Transverse colon (tissue), 4 donors: ENCODE measurements at regions not wholly inside any gene's neighbourhood (a gene's known extent, or its start where the extent isn't known, plus 50 kb on each side); places are given as distances from the start of the nearest gene placed in this dataset.
"Not testable (repeated sequence)": the region's sequence is repeated elsewhere in the genome, so short reads cannot be mapped to it uniquely, and the experiment has no call there.

Source experiments
- DNase-seq: peaks from one replicate; pipeline ENCODE4 v3.0.0-alpha.2; 2019
- H3K27ac ChIP-seq, 4 donors: fragments of 200-600 bp; sonication (generic); 2 replicates each; pipeline ENCODE4 v1.5.1; 2016 to 2018; ENCODE audit warnings: inconsistent platforms in 4 of 4
- H3K27me3 ChIP-seq: fragments of 200-600 bp; sonication (generic); 2 replicates; pipeline ENCODE4 v1.5.1; 2017; ENCODE audit warnings: inconsistent platforms
- H3K36me3 ChIP-seq, 4 donors: fragments of 200-600 bp; sonication (generic); 2 replicates each; pipeline ENCODE4 v1.5.1; 2017 to 2019; ENCODE audit warnings: inconsistent platforms in 4 of 4
- H3K4me1 ChIP-seq, 4 donors: fragments of 200-600 bp; sonication (generic); 2 replicates each; pipeline ENCODE4 v1.5.1; 2017 to 2020; ENCODE audit warnings: inconsistent platforms in 4 of 4
- H3K4me3 ChIP-seq, 4 donors: fragments of 200-600 bp; sonication (generic); 1 replicate in 1 of 4; 2 replicates in 3 of 4; pipeline versions ENCODE4 v1.5.1 to v1.6.1; 2017 to 2019; ENCODE audit warnings: inconsistent platforms in 4 of 4
- H3K9me3 ChIP-seq, 2 donors: fragments of 200-600 bp; sonication (generic); 2 replicates each; pipeline ENCODE4 v1.5.1; 2017 to 2019; ENCODE audit warnings: inconsistent platforms in 2 of 2
- EP300 ChIP-seq: sonication (generic); formaldehyde crosslinking; IDR thresholded peaks from one replicate; pipeline ENCODE4 v1.6.1; 2017; ENCODE audit warnings: antibody characterized with exemption, low read depth
- POLR2A ChIP-seq: fragments of 450-650 bp; IDR thresholded peaks from one replicate; pipeline ENCODE4 v1.6.1; 2016; ENCODE audit warnings: antibody characterized with exemption, mild to moderate bottlenecking, moderate library complexity
- POLR2AphosphoS5 ChIP-seq, 3 donors: sonication (generic); formaldehyde crosslinking; IDR thresholded peaks; one replicate each; pipeline ENCODE4 v1.6.1; 2016; ENCODE audit warnings: antibody characterized with exemption in 3 of 3
- WGBS, 2 donors: methylation state at CpG; one replicate each; pipeline ENCODE4 v1.1.5; 2018; ENCODE audit warnings: low coverage in 1 of 2; 5-methylcytosine and 5-hydroxymethylcytosine counted together
- in situ Hi-C, 4 donors: fragments of 200-750 bp; cut with MboI; loops; one replicate each; pipeline versions ENCODE4 v1.15.0 to v1.15.1; 2017; ENCODE audit warnings: low sequenced_read_pairs in 3 of 4, low pct_ligation_motif_present in 1 of 4, low pct_unique_long_range_greater_than_20kb in 1 of 4
- intact Hi-C: fragments of 100-400 bp; cut with DNase I; formaldehyde crosslinking; loops from one replicate; pipeline ENCODE4 v1.15.1; 2023; ENCODE audit warnings: low total_unique reads
- TF ChIP-seq, protein P1 (sequence below), 5 experiments: fragments of 200-600 bp in 3 of 5; fragments of 450-650 bp in 2 of 5; sonication (generic) in 3 of 5; IDR thresholded peaks; 1 replicate in 2 of 5; 2 replicates in 3 of 5; pipeline ENCODE4 v1.5.1; 2016 to 2017; ENCODE audit warnings: antibody characterized with exemption in 5 of 5, inconsistent platforms in 3 of 5, mild to moderate bottlenecking in 2 of 5, moderate library complexity in 1 of 5

- DNase-seq: no peak
- Histone ChIP-seq H3K4me3 (no peak overlapping the region), H3K27ac (no peak overlapping the region), H3K27me3 (no peaks in the 10 kb centered on the region), H3K36me3 (no peaks in the 10 kb centered on the region), H3K4me1 (no peaks in the 10 kb centered on the region), H3K9me3 (no peaks in the 10 kb centered on the region)
- 81 to 89% methylated on average over 9 to 11 of the region's 11 CpGs for WGBS, 2 donors
- intact Hi-C loops (no loop called here), in situ Hi-C loops (no loop called here)
- TF ChIP-seq POLR2A (no peak), EP300 (no peak), POLR2AphosphoS5 (IDR thresholded peaks at IDR 0.05) (no peak)
- TF ChIP-seq, protein P1, sequence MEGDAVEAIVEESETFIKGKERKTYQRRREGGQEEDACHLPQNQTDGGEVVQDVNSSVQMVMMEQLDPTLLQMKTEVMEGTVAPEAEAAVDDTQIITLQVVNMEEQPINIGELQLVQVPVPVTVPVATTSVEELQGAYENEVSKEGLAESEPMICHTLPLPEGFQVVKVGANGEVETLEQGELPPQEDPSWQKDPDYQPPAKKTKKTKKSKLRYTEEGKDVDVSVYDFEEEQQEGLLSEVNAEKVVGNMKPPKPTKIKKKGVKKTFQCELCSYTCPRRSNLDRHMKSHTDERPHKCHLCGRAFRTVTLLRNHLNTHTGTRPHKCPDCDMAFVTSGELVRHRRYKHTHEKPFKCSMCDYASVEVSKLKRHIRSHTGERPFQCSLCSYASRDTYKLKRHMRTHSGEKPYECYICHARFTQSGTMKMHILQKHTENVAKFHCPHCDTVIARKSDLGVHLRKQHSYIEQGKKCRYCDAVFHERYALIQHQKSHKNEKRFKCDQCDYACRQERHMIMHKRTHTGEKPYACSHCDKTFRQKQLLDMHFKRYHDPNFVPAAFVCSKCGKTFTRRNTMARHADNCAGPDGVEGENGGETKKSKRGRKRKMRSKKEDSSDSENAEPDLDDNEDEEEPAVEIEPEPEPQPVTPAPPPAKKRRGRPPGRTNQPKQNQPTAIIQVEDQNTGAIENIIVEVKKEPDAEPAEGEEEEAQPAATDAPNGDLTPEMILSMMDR (IDR thresholded peaks at IDR 0.05): no peak
These were observed 101.0 kb upstream of the TAS2R1 start for GRCh38 chr5:9731159-9731558.

GRCh38 chr5:9728261-9728660 lies 98.1 kb upstream of the TAS2R1 start:
- no peak for DNase-seq
- Histone ChIP-seq H3K4me3 (no peak overlapping the region), H3K27me3 (no peaks in the 10 kb centered on the region), H3K9me3 (no peaks in the 10 kb centered on the region), H3K27ac (no peak overlapping the region), H3K4me1 (no peaks in the 10 kb centered on the region), H3K36me3 (no peaks in the 10 kb centered on the region)
- intact Hi-C loops: no loop called here
- in situ Hi-C loops: no loop called here
- TF ChIP-seq, protein P1 (IDR thresholded peaks at IDR 0.05): no peak
- TF ChIP-seq EP300 (no peak), POLR2A (no peak), POLR2AphosphoS5 (IDR thresholded peaks at IDR 0.05) (no peak)
- WGBS, 2 donors: 54 to 74% methylated on average over 2 of the region's 2 CpGs

DNA sequence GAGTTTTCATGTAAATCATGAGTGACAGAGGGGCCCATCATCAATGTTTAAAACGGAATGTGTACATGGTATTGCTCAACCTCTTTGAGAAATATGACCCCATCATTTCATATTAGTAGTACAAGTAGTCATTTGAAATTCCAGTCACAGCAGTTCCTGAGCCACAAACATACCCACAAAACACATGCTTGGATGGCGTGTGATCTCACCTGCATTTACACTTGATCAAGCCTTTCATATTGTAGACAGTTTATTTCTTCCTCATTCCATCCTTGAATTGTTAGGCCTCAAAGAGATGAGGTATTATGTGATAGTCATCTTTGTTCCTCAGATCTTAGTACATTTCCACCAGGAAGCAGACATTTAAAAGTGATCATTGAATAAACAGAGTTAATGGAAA lies 96.8 kb upstream of the TAS2R1 start:
- intact Hi-C loops (no loop called here), in situ Hi-C loops (no loop called here)
- Histone ChIP-seq H3K4me1 (no peaks in the 10 kb centered on the region), H3K4me3 (no peak overlapping the region), H3K27me3 (no peaks in the 10 kb centered on the region), H3K27ac (no peak overlapping the region), H3K9me3 (no peaks in the 10 kb centered on the region), H3K36me3 (no peaks in the 10 kb centered on the region)
- WGBS, 2 donors: 86 to 100% methylated on average over 2 of the region's 2 CpGs
- TF ChIP-seq POLR2AphosphoS5 (IDR thresholded peaks at IDR 0.05): no peak
- TF ChIP-seq EP300: no peak
- TF ChIP-seq, protein P1 (IDR thresholded peaks at IDR 0.05): no peak
- no peak for TF ChIP-seq POLR2A
- DNase-seq: no peak

DNA sequence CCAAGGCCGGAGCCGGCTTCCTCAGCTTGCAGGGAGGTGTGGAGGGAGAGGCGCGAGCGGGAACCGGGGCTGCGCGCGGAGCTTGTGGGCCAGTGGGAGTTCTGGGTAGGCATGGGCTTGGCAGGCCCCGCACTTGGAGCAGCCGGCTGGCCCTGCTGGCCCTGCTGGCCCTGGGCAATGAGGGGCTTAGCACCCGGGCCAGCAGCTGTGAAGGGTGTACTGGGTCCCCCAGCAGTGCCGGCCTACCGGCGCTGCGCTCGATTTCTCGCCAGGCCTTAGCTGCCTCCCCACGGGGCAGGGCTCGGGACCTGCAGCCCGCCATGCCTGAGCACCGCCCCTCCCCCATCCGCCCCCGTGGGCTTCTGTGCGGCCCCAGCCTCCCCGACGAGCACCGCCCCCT lies 95.1 kb upstream of the TAS2R1 start:
- DNase-seq, in situ Hi-C loops: not testable (repeated sequence)

DNA sequence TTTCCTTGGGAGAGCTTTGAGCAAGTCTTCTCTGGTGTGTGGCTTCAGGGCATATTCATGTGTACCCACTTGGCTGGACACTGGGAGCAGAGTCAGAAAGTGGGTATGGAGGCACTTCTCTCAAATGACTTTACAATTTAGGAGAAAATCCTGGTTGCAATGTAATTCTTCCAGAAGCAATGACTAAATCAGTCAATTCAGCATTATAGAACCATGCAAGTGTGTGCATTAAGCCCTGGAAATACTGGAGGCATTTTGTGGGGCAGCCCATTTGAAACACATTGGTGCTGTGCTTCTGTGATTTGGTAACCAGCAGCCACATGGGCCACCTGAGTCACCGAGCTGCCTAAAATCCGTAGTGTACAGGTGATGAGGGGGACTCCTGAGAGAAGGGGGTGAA lies 94.6 kb upstream of the TAS2R1 start:
- TF ChIP-seq POLR2AphosphoS5 (IDR thresholded peaks at IDR 0.05): no peak
- TF ChIP-seq POLR2A: no peak
- TF ChIP-seq, protein P1 (IDR thresholded peaks at IDR 0.05): no peak
- WGBS, 2 donors: 87% methylated on average over 2 of the region's 2 CpGs; no CpG with 5 or more reads in 1 of the 2 donors
- Histone ChIP-seq H3K4me3 (no peak overlapping the region), H3K27ac (no peak overlapping the region), H3K27me3 (no peaks in the 10 kb centered on the region), H3K9me3 (no peaks in the 10 kb centered on the region), H3K36me3 (no peaks in the 10 kb centered on the region), H3K4me1 (no peaks in the 10 kb centered on the region)
- in situ Hi-C loops (no loop called here), intact Hi-C loops (no loop called here)
- no peak for DNase-seq

More for the DNA sequence above, 95.1 kb upstream of the TAS2R1 start:
- H3K27me3 ChIP-seq, intact Hi-C loops, H3K36me3 ChIP-seq, H3K4me3 ChIP-seq, H3K9me3 ChIP-seq, H3K4me1 ChIP-seq, H3K27ac ChIP-seq: not testable (repeated sequence)
- WGBS, 2 donors: 96% methylated on average over 18 of the region's 28 CpGs; no CpG with 5 or more reads in 1 of the 2 donors
